GM12878 (cell line): ENCODE measurements at regions not wholly inside any gene's neighbourhood (a gene's known extent, or its start where the extent isn't known, plus 50 kb on each side); places are given as distances from the start of the nearest gene placed in this dataset.

ENCODE experiments used
- ATAC-seq: fragments of 200-7000 bp; cut with Tn5 transposase; 3 replicates; pipeline ENCODE4 v1.9.1; 2020; ENCODE audit warnings: mild to moderate bottlenecking, moderate library complexity
- BruUV-seq: library from RNA; stranded (reverse); fragments of 400-500 nt; replicated peaks from 2 replicates; lab custom pipeline; 2021; lab: Mats Ljungman, UMichigan
- CTCF ChIA-PET: fragments of 300-600 bp; sonication (Branson Sonifier 250); formaldehyde crosslinking; extraction: SDS; loops from one replicate; lab custom pipeline; 2021; ENCODE audit warnings: inconsistent platforms; lab: Yijun Ruan, JAX
- POLR2A ChIA-PET: fragments of 350-600 bp; formaldehyde crosslinking; extraction: SDS; loops from one replicate; lab custom pipeline; 2021; ENCODE audit warnings: inconsistent platforms; lab: Charles Lee
- RAD21 ChIA-PET: fragments of 300-600 bp; sonication (Branson Sonifier 250); formaldehyde crosslinking; loops from one replicate; lab custom pipeline; 2023; ENCODE audit warnings: antibody characterized with exemption; ENCODE audit not compliant: unreplicated experiment; lab: Charles Lee
- SMC1A ChIA-PET: fragments of 300-600 bp; sonication (Branson Sonifier 250); formaldehyde crosslinking; loops from one replicate; lab custom pipeline; 2023; ENCODE audit not compliant: unreplicated experiment, uncharacterized antibody; lab: Charles Lee
- DNase-seq: peaks from one replicate; pipeline ENCODE4 v3.0.0-alpha.2; 2011; ENCODE audit warnings: low read depth, low spot score
- FAIRE-seq: peaks from 3 replicates; lab custom pipeline; 2011; peaks lifted over from hg19 to GRCh38; lab: Jason Lieb, UNC
- H2AFZ ChIP-seq: 2 replicates; pipeline ENCODE4 v1.6.0; 2011; ENCODE audit warnings: low read depth, low read length, control low read depth; ENCODE audit not compliant: control insufficient read depth
- H3K27ac ChIP-seq: 2 replicates; pipeline ENCODE4 v1.5.1; 2011; ENCODE audit warnings: control low read depth; ENCODE audit not compliant: control insufficient read depth, insufficient read depth
- H3K27me3 ChIP-seq, 2 experiments: replicated peaks in 1 of 2; 2 replicates each; pipeline versions ENCODE4 v1.6.0 to v1.6.1; 2011; ENCODE audit warnings: low read length in 1 of 2; ENCODE audit not compliant: control insufficient read depth in 2 of 2, insufficient read depth in 2 of 2
- H3K36me3 ChIP-seq, 2 experiments: 2 replicates each; pipeline ENCODE4 v1.5.1; 2011; ENCODE audit warnings: low read length in 1 of 2; ENCODE audit not compliant: control insufficient read depth in 2 of 2, insufficient read depth in 2 of 2
- H3K4me1 ChIP-seq: 2 replicates; pipeline ENCODE4 v1.6.1; 2011; ENCODE audit warnings: mild to moderate bottlenecking, low read length, moderate library complexity, mixed read lengths; ENCODE audit not compliant: control insufficient read depth, insufficient read depth
- H3K4me2 ChIP-seq: 2 replicates; pipeline ENCODE4 v1.6.0; 2011; ENCODE audit warnings: control low read depth; ENCODE audit not compliant: control insufficient read depth, insufficient read depth
- H3K4me3 ChIP-seq: fragments of 200-600 bp; sonication (generic); 2 replicates; pipeline ENCODE4 v1.5.1; 2016
- H3K79me2 ChIP-seq: 2 replicates; pipeline ENCODE4 v1.6.0; 2011; ENCODE audit warnings: low read length; ENCODE audit not compliant: control insufficient read depth, insufficient read depth
- H3K9ac ChIP-seq: 2 replicates; pipeline ENCODE4 v1.8.0; 2011; ENCODE audit warnings: low read length, control low read depth, mixed read lengths; ENCODE audit not compliant: control insufficient read depth, insufficient read depth
- H3K9me3 ChIP-seq: replicated peaks from 3 replicates; pipeline ENCODE4 v1.5.1; 2011; ENCODE audit warnings: mild to moderate bottlenecking, low read length; ENCODE audit not compliant: control insufficient read depth, insufficient read depth
- H4K20me1 ChIP-seq: 2 replicates; pipeline ENCODE4 v1.6.0; 2011; ENCODE audit not compliant: control insufficient read depth, insufficient read depth
- BCL11A ChIP-seq: IDR thresholded peaks from 2 replicates; pipeline ENCODE4 v1.6.1; 2011; ENCODE audit warnings: low read depth, low read length
- CTCF ChIP-seq, 3 experiments: IDR thresholded peaks in 2 of 3; conservative IDR thresholded peaks in 1 of 3; 2 replicates each; pipeline ENCODE4 v1.5.1; 2011; ENCODE audit warnings: low read depth in 3 of 3, low read length in 3 of 3, mild to moderate bottlenecking in 3 of 3, control low read depth in 2 of 3, moderate library complexity in 2 of 3, inconsistent platforms in 1 of 3, mixed read lengths in 1 of 3; ENCODE audit not compliant: control insufficient read depth in 2 of 3, insufficient read depth in 1 of 3; ENCODE audit errors: extremely low read depth in 1 of 3
- E2F4 ChIP-seq: IDR thresholded peaks from 2 replicates; pipeline ENCODE4 v1.6.1; 2012; ENCODE audit warnings: low read depth, low read length, improper control_type of control experiment
- ELK1 ChIP-seq: IDR thresholded peaks from 2 replicates; pipeline ENCODE4 v1.6.1; 2012; ENCODE audit warnings: low read depth, low read length, improper control_type of control experiment
- EP300 ChIP-seq, 2 experiments: fragments of 150-350 bp in 1 of 2; IDR thresholded peaks; 2 replicates each; pipeline ENCODE4 v1.6.1; 2011 to 2012; ENCODE audit warnings: low read depth in 2 of 2, low read length in 2 of 2, borderline replicate concordance in 1 of 2, improper control_type of control experiment in 1 of 2, inconsistent platforms in 1 of 2; ENCODE audit not compliant: control insufficient read depth in 1 of 2
- GATAD2B ChIP-seq: fragments of 450-650 bp; conservative IDR thresholded peaks from 2 replicates; pipeline ENCODE4 v1.6.1; 2017; ENCODE audit warnings: low read depth, mild to moderate bottlenecking, moderate library complexity
- HDAC2 ChIP-seq: fragments of 200-600 bp; sonication (generic); IDR thresholded peaks from 2 replicates; pipeline ENCODE4 v1.6.1; 2017
- POLR2A ChIP-seq: IDR thresholded peaks from 2 replicates; pipeline ENCODE4 v1.6.1; 2011; ENCODE audit warnings: low read depth, mild to moderate bottlenecking, low read length
- POLR2AphosphoS2 ChIP-seq: IDR thresholded peaks from 2 replicates; pipeline ENCODE4 v1.6.1; 2011; ENCODE audit warnings: low read depth, mild to moderate bottlenecking, low read length, improper control_type of control experiment, moderate library complexity
- POLR2AphosphoS5 ChIP-seq: IDR thresholded peaks from 2 replicates; pipeline ENCODE4 v1.6.1; 2011; ENCODE audit warnings: mild to moderate bottlenecking, low read length, inconsistent platforms
- STAT3 ChIP-seq: IDR thresholded peaks from 2 replicates; pipeline ENCODE4 v1.6.1; 2011; ENCODE audit warnings: low read depth, low read length, improper control_type of control experiment
- ZBTB4 ChIP-seq: fragments of 450-650 bp; formaldehyde crosslinking; IDR thresholded peaks from 2 replicates; pipeline ENCODE4 v1.4.0; 2022; ENCODE audit warnings: mild to moderate bottlenecking, moderate library complexity
- ZBTB40 ChIP-seq: fragments of 450-650 bp; IDR thresholded peaks from 2 replicates; pipeline ENCODE4 v1.6.1; 2016; ENCODE audit warnings: mild to moderate bottlenecking, moderate library complexity, borderline replicate concordance
- ZNF217 ChIP-seq: fragments of 450-650 bp; IDR thresholded peaks from 2 replicates; pipeline ENCODE4 v1.6.1; 2017; ENCODE audit warnings: antibody characterized with exemption, mild to moderate bottlenecking
- WGBS: methylation state at CpG from one replicate; pipeline ENCODE4 v1.1.6; 2016; ENCODE audit warnings: low lambda C conversion rate; ENCODE audit not compliant: insufficient replicate concordance, insufficient coverage; ENCODE audit errors: missing lambda C conversion rate; 5-methylcytosine and 5-hydroxymethylcytosine counted together
- in situ Hi-C: fragments of 300-500 bp; cut with MboI; formaldehyde crosslinking; loops from 9 replicates; pipeline ENCODE4 v1.14.3; 2018; ENCODE audit warnings: mixed read lengths
- intact Hi-C: fragments of 100-400 bp; cut with micrococcal nuclease; formaldehyde crosslinking; loops from one replicate; pipeline ENCODE4 v1.14.2; 2022; ENCODE audit not compliant: unreplicated experiment

- 30% methylated on average over 3 of the region's 3 CpGs for WGBS
- CTCF ChIA-PET = no interaction called here
- TF ChIP-seq STAT3 (no peak), ELK1 (no peak), ZBTB4 (no peak), GATAD2B (no peak), ZNF217 (no peak), E2F4 (no peak), BCL11A (no peak), EP300 (IDR thresholded peaks at IDR 0.05; ENCODE audit: borderline replicate concordance in 1 of 2, control insufficient read depth in 1 of 2, low read depth in 2 of 2, low read length in 2 of 2) (no peak), POLR2AphosphoS5 (no peak), POLR2A (no peak), ZBTB40 (no peak), HDAC2 (no peak), POLR2AphosphoS2 (no peak), CTCF (IDR thresholded peaks at IDR 0.05 in 2 of 3, conservative IDR thresholded peaks at IDR 0.05 in 1 of 3; ENCODE audit: control insufficient read depth in 2 of 3, extremely low read depth in 1 of 3, insufficient read depth in 1 of 3, low read depth in 3 of 3, low read length in 3 of 3) (no peak)
Observed at GRCh38 chr17:14514973-14515372, 214.1 kb downstream of the HS3ST3B1 start.

More at GRCh38 chr17:14514973-14515372, 214.1 kb downstream of the HS3ST3B1 start:
- Histone ChIP-seq H3K36me3 (no peaks in the 10 kb centered on the region), H3K27me3 (no peaks in the 10 kb centered on the region), H3K4me3 (no peak overlapping the region), H2AFZ (no peak overlapping the region), H3K9me3 (no peaks in the 10 kb centered on the region; the same call in 2 of the 3 replicates), H3K79me2 (no peaks in the 10 kb centered on the region), H3K27ac (no peak overlapping the region), H3K4me2 (no peak overlapping the region), H4K20me1 (no peaks in the 10 kb centered on the region), H3K4me1 (no peaks in the 10 kb centered on the region), H3K9ac (no peak overlapping the region)
- FAIRE-seq (no peak), DNase-seq (no peak), ATAC-seq (no peak)
- in situ Hi-C loops (no loop called here), intact Hi-C loops (no loop called here)
- BruUV-seq = no TSS peak
- RAD21 ChIA-PET = no interaction called here
- SMC1A ChIA-PET = no interaction called here
- POLR2A ChIA-PET = no interaction called here
